ENCODE measurements at regions not wholly inside any gene's neighbourhood (a gene's known extent, or its start where the extent isn't known, plus 50 kb on each side); places are given as distances from the start of the nearest gene placed in this dataset.

DNA sequence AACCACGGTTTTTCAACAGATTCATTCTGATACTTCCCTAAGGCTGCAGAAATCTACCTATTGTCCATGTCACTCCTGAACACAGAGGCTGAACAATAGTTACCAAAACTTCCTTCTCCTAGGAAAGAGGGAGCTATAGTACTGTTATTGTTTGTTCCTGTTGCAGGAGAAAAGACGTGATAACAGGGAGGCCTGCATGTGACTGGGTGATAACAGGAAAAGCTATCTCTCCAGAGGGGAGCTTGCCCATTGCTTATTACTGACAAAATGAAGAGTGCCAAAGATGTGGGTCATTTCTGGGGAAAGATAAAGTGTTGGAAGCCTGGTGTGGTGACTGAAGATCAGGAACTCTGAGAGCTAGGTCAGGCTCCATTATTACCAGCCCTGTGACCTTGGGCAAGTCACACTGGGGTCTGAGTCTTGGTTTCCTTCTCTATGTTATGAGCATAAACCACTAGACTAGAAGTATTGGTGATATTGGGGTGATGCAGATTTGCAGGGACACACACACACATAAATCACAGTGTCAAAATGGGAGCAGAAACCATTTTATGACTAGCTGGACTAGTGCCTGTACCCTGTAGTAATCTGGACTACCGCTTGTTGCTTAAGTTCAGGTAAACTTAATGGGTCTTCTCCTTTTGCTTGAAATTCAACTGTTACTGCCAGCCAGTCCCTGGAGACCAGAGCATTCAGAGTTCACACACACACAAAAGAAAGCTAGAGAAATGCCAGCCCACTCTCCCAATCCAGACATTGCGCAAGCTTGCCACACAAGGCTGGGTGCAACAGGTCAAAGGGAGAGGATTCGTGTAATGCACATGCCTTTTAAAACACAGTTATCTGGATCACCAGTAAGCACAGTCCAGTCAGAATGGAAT lies 136.0 kb upstream of the CNR1 start:
- intact Hi-C loops (cut with DNase I; ENCODE audit: low total_unique reads): no loop called here
- TF ChIP-seq, protein P1, sequence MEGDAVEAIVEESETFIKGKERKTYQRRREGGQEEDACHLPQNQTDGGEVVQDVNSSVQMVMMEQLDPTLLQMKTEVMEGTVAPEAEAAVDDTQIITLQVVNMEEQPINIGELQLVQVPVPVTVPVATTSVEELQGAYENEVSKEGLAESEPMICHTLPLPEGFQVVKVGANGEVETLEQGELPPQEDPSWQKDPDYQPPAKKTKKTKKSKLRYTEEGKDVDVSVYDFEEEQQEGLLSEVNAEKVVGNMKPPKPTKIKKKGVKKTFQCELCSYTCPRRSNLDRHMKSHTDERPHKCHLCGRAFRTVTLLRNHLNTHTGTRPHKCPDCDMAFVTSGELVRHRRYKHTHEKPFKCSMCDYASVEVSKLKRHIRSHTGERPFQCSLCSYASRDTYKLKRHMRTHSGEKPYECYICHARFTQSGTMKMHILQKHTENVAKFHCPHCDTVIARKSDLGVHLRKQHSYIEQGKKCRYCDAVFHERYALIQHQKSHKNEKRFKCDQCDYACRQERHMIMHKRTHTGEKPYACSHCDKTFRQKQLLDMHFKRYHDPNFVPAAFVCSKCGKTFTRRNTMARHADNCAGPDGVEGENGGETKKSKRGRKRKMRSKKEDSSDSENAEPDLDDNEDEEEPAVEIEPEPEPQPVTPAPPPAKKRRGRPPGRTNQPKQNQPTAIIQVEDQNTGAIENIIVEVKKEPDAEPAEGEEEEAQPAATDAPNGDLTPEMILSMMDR (IDR thresholded peaks at IDR 0.05): no peak
- no peak for TF ChIP-seq POLR2A (IDR thresholded peaks at IDR 0.05)
- WGBS, 2 donors: 68 to 74% methylated on average over 5 of the region's 5 CpGs
- H3K4me3 ChIP-seq (ENCODE audit: low read depth, poor library complexity, severe bottlenecking): no peak overlapping the region
- no peak for DNase-seq (ENCODE audit: low spot score in 2 of 2)

DNA sequence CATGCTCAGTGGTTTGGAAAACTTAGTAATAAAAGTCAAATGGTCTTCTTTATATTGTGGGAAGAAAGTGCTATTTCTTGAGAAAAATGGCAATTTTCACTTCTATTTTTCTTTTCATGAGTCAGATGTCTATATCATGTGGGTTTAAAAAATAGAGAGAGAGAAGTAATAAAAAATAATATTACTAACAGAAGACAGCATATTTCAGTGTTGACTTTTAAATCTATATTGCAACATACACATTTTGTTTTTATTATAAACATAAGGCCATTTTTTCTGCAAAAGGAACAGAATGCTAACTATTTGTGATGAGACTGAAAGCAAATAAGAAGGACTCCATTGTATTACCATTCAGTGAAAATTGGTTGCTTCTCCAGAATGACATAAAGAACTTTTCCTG lies 135.1 kb upstream of the CNR1 start:
- intact Hi-C loops (cut with DNase I; ENCODE audit: low total_unique reads): no loop called here
- no peak for TF ChIP-seq POLR2A (IDR thresholded peaks at IDR 0.05)
- TF ChIP-seq, protein P1 (IDR thresholded peaks at IDR 0.05): no peak
- DNase-seq (ENCODE audit: low spot score in 2 of 2): no peak
- H3K4me3 ChIP-seq (ENCODE audit: low read depth, poor library complexity, severe bottlenecking): no peak overlapping the region

DNA sequence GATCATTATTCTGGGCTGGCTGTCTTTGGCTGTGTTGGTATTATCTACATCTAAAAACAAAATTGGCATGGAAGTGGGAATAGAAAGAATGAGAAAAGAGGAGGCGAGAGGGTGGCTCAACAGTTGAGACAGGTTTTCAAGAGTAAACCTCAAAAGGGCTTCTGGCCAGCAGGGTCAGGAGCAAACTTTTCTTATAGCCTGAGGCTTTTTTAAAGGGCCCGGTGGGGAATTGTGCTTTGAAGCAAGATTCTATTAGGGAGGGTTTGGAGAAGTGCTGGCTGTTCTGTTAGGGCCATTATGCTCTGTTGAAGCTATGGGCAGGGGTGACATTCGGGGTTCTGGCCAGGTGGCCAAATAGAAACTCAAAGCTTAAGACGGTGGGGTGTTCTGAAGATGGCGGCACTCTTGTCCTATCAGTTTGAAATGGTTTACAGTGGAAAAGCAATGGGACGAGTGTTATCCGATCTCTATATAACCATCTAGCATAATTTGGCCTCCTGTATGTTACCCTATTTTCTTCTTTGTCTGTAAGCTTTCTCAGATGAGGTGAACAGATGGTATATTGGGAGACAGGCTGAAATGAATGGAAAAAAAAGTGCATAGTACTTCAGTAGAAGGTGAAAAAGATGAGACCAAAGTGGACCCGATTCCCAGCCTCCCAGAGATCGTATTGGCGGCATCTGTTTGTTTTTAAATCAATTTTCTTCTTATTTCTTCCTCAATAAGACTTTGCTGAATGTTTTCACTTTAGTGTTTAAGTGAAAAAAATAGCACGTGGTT lies 132.1 kb upstream of the CNR1 start:
- intact Hi-C loops (cut with DNase I; ENCODE audit: low total_unique reads): no loop called here
- WGBS, 2 donors: 79 to 80% methylated on average over 11 of the region's 11 CpGs
- H3K4me3 ChIP-seq (ENCODE audit: low read depth, poor library complexity, severe bottlenecking): no peak overlapping the region
- TF ChIP-seq, protein P1 (IDR thresholded peaks at IDR 0.05): no peak
- no peak for TF ChIP-seq POLR2A (IDR thresholded peaks at IDR 0.05)
- DNase-seq (ENCODE audit: low spot score in 2 of 2): no peak

DNA sequence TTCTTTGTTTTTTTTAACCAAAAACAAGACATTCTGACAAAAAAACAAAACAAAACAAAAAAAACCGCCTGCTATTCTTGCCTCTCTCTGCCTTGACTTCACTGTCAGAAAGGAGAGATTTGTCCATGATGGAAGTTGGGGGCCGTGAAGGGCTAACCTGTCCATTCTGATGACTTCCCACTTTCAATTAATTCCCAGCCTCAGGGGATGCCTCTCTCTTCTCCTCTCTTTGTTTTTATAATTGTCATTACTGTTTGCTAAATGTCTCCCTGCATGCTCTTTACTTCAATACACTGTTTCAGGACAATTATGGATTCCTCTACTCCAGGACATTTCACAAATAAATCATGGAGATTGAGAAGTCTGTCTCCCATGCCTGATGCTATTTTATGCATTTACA lies 130.5 kb upstream of the CNR1 start:
- 49 to 54% methylated on average over 2 of the region's 2 CpGs for WGBS, 2 donors
- TF ChIP-seq, protein P1 (IDR thresholded peaks at IDR 0.05): no peak
- TF ChIP-seq POLR2A (IDR thresholded peaks at IDR 0.05): no peak
- intact Hi-C loops (cut with DNase I; ENCODE audit: low total_unique reads): no loop called here
- H3K4me3 ChIP-seq (ENCODE audit: low read depth, poor library complexity, severe bottlenecking): no peak overlapping the region
- no peak for DNase-seq (ENCODE audit: low spot score in 2 of 2)

DNA sequence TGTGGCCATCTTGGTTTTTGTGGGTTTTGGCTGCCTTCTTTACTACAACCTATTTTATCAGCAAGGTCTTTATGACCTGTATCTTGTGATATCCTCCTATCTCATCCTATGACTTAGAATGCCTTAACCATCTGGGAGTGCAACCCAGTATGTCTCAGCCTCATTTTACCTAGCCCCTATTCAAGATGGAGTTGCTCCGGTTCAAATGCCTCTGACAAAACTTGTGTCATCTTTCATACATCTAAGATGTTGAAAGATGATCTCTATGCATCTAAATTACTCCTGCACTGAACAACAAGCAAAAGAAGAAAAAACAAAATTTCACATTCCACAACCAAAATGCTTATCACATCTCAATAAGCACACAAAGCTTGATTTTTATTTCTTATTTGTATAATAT lies 129.5 kb upstream of the CNR1 start:
- DNase-seq (ENCODE audit: low spot score in 2 of 2): no peak
- intact Hi-C loops (cut with DNase I; ENCODE audit: low total_unique reads): no loop called here
- TF ChIP-seq POLR2A (IDR thresholded peaks at IDR 0.05): no peak
- TF ChIP-seq, protein P1 (IDR thresholded peaks at IDR 0.05): no peak
- WGBS, 2 donors: 86 to 89% methylated on average over 1 of the region's 1 CpG
- H3K4me3 ChIP-seq (ENCODE audit: low read depth, poor library complexity, severe bottlenecking): no peak overlapping the region
